ENCODE measurements at regions not wholly inside any gene's neighbourhood (a gene's known extent, or its start where the extent isn't known, plus 50 kb on each side); places are given as distances from the start of the nearest gene placed in this dataset.

GRCh38 chr3:140752499-140752898, 74.6 kb downstream of the TRIM42 start:
- no peak overlapping the region for H3K4me3 ChIP-seq (ENCODE audit: low read depth, low read length)
- TF ChIP-seq, protein P1, sequence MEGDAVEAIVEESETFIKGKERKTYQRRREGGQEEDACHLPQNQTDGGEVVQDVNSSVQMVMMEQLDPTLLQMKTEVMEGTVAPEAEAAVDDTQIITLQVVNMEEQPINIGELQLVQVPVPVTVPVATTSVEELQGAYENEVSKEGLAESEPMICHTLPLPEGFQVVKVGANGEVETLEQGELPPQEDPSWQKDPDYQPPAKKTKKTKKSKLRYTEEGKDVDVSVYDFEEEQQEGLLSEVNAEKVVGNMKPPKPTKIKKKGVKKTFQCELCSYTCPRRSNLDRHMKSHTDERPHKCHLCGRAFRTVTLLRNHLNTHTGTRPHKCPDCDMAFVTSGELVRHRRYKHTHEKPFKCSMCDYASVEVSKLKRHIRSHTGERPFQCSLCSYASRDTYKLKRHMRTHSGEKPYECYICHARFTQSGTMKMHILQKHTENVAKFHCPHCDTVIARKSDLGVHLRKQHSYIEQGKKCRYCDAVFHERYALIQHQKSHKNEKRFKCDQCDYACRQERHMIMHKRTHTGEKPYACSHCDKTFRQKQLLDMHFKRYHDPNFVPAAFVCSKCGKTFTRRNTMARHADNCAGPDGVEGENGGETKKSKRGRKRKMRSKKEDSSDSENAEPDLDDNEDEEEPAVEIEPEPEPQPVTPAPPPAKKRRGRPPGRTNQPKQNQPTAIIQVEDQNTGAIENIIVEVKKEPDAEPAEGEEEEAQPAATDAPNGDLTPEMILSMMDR (IDR thresholded peaks at IDR 0.05; ENCODE audit: low read depth, low read length), result no peak

DNA sequence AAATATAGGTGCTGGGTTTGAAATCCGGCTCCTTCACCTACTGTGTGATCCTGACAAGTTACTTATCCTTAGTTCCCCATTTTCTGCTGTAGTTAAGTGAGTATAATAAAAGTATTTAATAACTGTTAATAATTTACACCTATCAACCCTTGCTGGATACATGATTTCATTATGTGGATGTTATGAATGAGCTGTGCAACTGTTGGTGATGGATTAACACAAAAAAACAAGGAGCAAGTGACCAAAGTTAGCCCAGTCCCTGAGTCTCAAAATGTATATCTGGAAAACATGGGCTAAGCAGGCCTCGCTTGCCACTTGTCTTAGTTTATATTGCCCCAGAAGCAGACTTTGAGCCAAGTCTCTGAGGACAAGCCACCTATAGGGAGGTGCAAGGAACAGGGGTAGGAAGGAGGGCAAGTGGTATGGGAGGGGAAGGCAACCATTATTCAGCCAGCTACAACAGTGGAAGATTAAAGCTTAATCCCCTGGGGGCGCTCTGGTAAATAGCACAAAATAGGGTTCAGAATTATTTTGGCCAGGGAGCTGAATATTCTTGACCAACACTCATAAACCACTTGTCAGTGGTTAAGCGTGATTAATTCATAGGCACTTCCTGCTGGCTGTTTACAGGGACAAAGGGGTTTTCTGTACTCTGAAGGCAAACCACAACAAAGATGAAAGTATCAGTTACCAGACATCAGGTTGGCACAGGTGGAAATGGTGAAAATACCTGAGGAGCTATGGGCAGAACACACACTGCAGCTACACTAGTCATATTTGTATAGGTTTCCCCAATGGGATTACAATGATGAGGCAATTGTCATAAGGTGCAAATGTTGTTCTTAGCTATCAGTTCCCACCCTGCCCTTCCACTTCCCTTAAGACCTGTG, 76.2 kb downstream of the TRIM42 start:
- TF ChIP-seq, protein P1 (IDR thresholded peaks at IDR 0.05; ENCODE audit: low read depth, low read length), result no peak
- no peak overlapping the region for H3K4me3 ChIP-seq (ENCODE audit: low read depth, low read length)

- TF ChIP-seq, protein P1 (IDR thresholded peaks at IDR 0.05; ENCODE audit: low read depth, low read length), result no peak
- H3K4me3 ChIP-seq (ENCODE audit: low read depth, low read length), result no peak overlapping the region
Observed at GRCh38 chr3:140754936-140755335, 77.1 kb downstream of the TRIM42 start.

GRCh38 chr3:140756240-140757016, 78.6 kb downstream of the TRIM42 start:
- TF ChIP-seq, protein P1 (IDR thresholded peaks at IDR 0.05; ENCODE audit: low read depth, low read length), result no peak
- H3K4me3 ChIP-seq (ENCODE audit: low read depth, low read length), result no peak overlapping the region

- no peak overlapping the region for H3K4me3 ChIP-seq (ENCODE audit: low read depth, low read length)
- TF ChIP-seq, protein P1 (IDR thresholded peaks at IDR 0.05; ENCODE audit: low read depth, low read length), result no peak
Observed at GRCh38 chr3:140758791-140759444, 81.1 kb downstream of the TRIM42 start.

GRCh38 chr3:140760324-140761075, 82.6 kb downstream of the TRIM42 start:
- no peak overlapping the region for H3K4me3 ChIP-seq (ENCODE audit: low read depth, low read length)
- TF ChIP-seq, protein P1 (IDR thresholded peaks at IDR 0.05; ENCODE audit: low read depth, low read length), result no peak

All from WI38 (cell line).